22Rv1 (cell line): ENCODE measurements at regions not wholly inside any gene's neighbourhood (a gene's known extent, or its start where the extent isn't known, plus 50 kb on each side); places are given as distances from the start of the nearest gene placed in this dataset.

Source experiments
- ZFX ChIP-seq: fragments of 450-650 bp; IDR thresholded peaks from 2 replicates; pipeline ENCODE4 v1.6.1; 2017; ENCODE audit warnings: antibody characterized with exemption, borderline replicate concordance
- TF ChIP-seq, protein P1 (sequence below): fragments of 450-650 bp; IDR thresholded peaks from 2 replicates; pipeline ENCODE4 v1.5.1; 2017; ENCODE audit warnings: mild to moderate bottlenecking

DNA sequence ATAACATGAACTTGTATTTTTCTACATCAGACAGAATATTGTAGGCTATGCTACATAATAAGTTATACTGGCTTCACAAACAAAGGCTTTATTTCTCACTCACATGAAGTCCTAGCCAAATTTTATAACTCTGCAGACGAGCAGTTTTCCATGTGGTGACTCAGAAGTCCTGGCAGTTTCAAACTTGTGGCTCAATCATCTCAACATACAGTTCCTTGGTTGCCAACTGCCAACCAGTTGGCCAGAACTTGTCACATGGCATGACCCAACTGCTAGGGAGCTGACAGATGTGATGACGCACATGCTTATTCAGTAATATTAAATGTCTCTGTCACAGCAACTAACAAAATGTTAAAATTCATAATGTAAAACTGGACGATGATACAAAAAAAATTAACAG is 63.8 kb upstream of the ZC3H15 start:
- TF ChIP-seq, protein P1, sequence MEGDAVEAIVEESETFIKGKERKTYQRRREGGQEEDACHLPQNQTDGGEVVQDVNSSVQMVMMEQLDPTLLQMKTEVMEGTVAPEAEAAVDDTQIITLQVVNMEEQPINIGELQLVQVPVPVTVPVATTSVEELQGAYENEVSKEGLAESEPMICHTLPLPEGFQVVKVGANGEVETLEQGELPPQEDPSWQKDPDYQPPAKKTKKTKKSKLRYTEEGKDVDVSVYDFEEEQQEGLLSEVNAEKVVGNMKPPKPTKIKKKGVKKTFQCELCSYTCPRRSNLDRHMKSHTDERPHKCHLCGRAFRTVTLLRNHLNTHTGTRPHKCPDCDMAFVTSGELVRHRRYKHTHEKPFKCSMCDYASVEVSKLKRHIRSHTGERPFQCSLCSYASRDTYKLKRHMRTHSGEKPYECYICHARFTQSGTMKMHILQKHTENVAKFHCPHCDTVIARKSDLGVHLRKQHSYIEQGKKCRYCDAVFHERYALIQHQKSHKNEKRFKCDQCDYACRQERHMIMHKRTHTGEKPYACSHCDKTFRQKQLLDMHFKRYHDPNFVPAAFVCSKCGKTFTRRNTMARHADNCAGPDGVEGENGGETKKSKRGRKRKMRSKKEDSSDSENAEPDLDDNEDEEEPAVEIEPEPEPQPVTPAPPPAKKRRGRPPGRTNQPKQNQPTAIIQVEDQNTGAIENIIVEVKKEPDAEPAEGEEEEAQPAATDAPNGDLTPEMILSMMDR, result no peak
- TF ChIP-seq ZFX, result no peak
